HEK293 (cell line): ENCODE measurements at regions not wholly inside any gene's neighbourhood (a gene's known extent, or its start where the extent isn't known, plus 50 kb on each side); places are given as distances from the start of the nearest gene placed in this dataset.

Experiments used
- CTCF ChIA-PET: fragments of 350-600 bp; formaldehyde crosslinking; extraction: SDS; loops from one replicate; lab custom pipeline; 2021; ENCODE audit warnings: antibody characterized with exemption; lab: Yijun Ruan, JAX
- POLR2A ChIA-PET: fragments of 300-600 bp; formaldehyde crosslinking; extraction: SDS; loops from one replicate; lab custom pipeline; 2020; ENCODE audit warnings: antibody characterized with exemption, inconsistent platforms; lab: Yijun Ruan, JAX
- H3K27ac ChIP-seq: fragments of 200-500 bp; sonication (Bioruptor generic); 2 replicates; pipeline ENCODE4 v1.5.1; 2014; ENCODE audit warnings: low read depth, low read length, control low read depth, inconsistent platforms; ENCODE audit errors: extremely low read depth
- H3K36me3 ChIP-seq, 2 experiments: fragments of 200-500 bp in 1 of 2; sonication (Bioruptor generic) in 1 of 2; 1 replicate in 1 of 2; 2 replicates in 1 of 2; pipeline ENCODE4 v1.5.1; 2014 to 2017; ENCODE audit warnings: inconsistent platforms in 2 of 2, low read length in 2 of 2; ENCODE audit not compliant: control insufficient read depth in 2 of 2, insufficient read depth in 1 of 2
- H3K4me1 ChIP-seq: fragments of 200-500 bp; sonication (Bioruptor generic); 2 replicates; pipeline ENCODE4 v1.5.1; 2014; ENCODE audit warnings: mild to moderate bottlenecking, low read length, inconsistent platforms; ENCODE audit not compliant: control insufficient read depth, insufficient read depth
- H3K4me3 ChIP-seq: 2 replicates; pipeline ENCODE4 v1.5.1; 2011; ENCODE audit warnings: low read depth, mild to moderate bottlenecking, control low read depth, low read length, moderate library complexity
- H3K9me3 ChIP-seq: fragments of 200-500 bp; sonication (Bioruptor generic); 2 replicates; pipeline ENCODE4 v1.5.1; 2014; ENCODE audit warnings: low read depth, low read length, inconsistent platforms; ENCODE audit not compliant: control insufficient read depth, insufficient read depth
- HOXC10 ChIP-seq: sonication (generic); formaldehyde crosslinking; IDR thresholded peaks from 2 replicates; pipeline ENCODE4 v1.8.1; 2023; ENCODE audit warnings: mild to moderate bottlenecking, missing genetic modification reagents
- PRDM6 ChIP-seq: fragments of 450-650 bp; formaldehyde crosslinking; IDR thresholded peaks from 2 replicates; pipeline ENCODE4 v1.5.1; 2017; ENCODE audit warnings: missing biosample characterization, missing genetic modification characterization
- SCRT2 ChIP-seq: fragments of 450-650 bp; formaldehyde crosslinking; IDR thresholded peaks from 2 replicates; pipeline ENCODE4 v1.5.1; 2016; ENCODE audit warnings: missing biosample characterization, missing genetic modification characterization
- SP3 ChIP-seq: fragments of 450-650 bp; formaldehyde crosslinking; IDR thresholded peaks from 2 replicates; pipeline ENCODE4 v1.5.1; 2016; ENCODE audit warnings: missing biosample characterization, missing genetic modification characterization
- ZNF148 ChIP-seq: fragments of 450-650 bp; formaldehyde crosslinking; IDR thresholded peaks from 2 replicates; pipeline ENCODE4 v1.5.0; 2017; ENCODE audit warnings: missing biosample characterization, missing genetic modification characterization, borderline replicate concordance
- ZNF155 ChIP-seq: fragments of 450-650 bp; formaldehyde crosslinking; IDR thresholded peaks from 2 replicates; pipeline ENCODE4 v1.5.1; 2016; ENCODE audit warnings: missing biosample characterization, missing genetic modification characterization
- ZNF16 ChIP-seq: fragments of 450-650 bp; formaldehyde crosslinking; IDR thresholded peaks from 2 replicates; pipeline ENCODE4 v1.5.1; 2016; ENCODE audit warnings: low read depth, missing biosample characterization, missing genetic modification characterization
- ZNF248 ChIP-seq: fragments of 450-650 bp; formaldehyde crosslinking; IDR thresholded peaks from 2 replicates; pipeline ENCODE4 v1.5.1; 2017; ENCODE audit warnings: missing biosample characterization, missing genetic modification characterization
- ZNF302 ChIP-seq: fragments of 450-650 bp; formaldehyde crosslinking; IDR thresholded peaks from 2 replicates; pipeline ENCODE4 v1.5.1; 2016; ENCODE audit warnings: missing biosample characterization, missing genetic modification characterization, low read depth
- ZNF324 ChIP-seq: fragments of 450-650 bp; formaldehyde crosslinking; IDR thresholded peaks from 2 replicates; pipeline ENCODE4 v1.5.1; 2016; ENCODE audit warnings: missing biosample characterization, missing genetic modification characterization
- ZNF366 ChIP-seq: fragments of 450-650 bp; formaldehyde crosslinking; conservative IDR thresholded peaks from 2 replicates; pipeline ENCODE4 v1.5.1; 2016; ENCODE audit warnings: missing biosample characterization, missing genetic modification characterization
- ZNF426 ChIP-seq: fragments of 450-650 bp; formaldehyde crosslinking; IDR thresholded peaks from 2 replicates; pipeline ENCODE4 v1.5.1; 2017; ENCODE audit warnings: missing biosample characterization, missing genetic modification characterization, mild to moderate bottlenecking, inconsistent platforms, moderate library complexity
- ZNF529 ChIP-seq: fragments of 450-650 bp; formaldehyde crosslinking; IDR thresholded peaks from 2 replicates; pipeline ENCODE4 v1.5.1; 2017; ENCODE audit warnings: missing genetic modification characterization, missing biosample characterization; ENCODE audit not compliant: insufficient replicate concordance
- ZNF624 ChIP-seq: fragments of 450-650 bp; formaldehyde crosslinking; IDR thresholded peaks from 2 replicates; pipeline ENCODE4 v1.5.1; 2017; ENCODE audit warnings: missing biosample characterization, missing genetic modification characterization
- ZNF792 ChIP-seq: fragments of 450-650 bp; formaldehyde crosslinking; IDR thresholded peaks from 2 replicates; pipeline ENCODE4 v1.5.1; 2016; ENCODE audit warnings: missing biosample characterization, missing genetic modification characterization
- ZSCAN16 ChIP-seq: fragments of 450-650 bp; formaldehyde crosslinking; IDR thresholded peaks from 2 replicates; pipeline ENCODE4 v1.5.1; 2016; ENCODE audit warnings: missing biosample characterization, missing genetic modification characterization
- ZSCAN30 ChIP-seq: fragments of 450-650 bp; IDR thresholded peaks from 2 replicates; pipeline ENCODE4 v1.5.1; 2018; ENCODE audit warnings: missing biosample characterization, mild to moderate bottlenecking, missing genetic modification characterization, moderate library complexity
- TF ChIP-seq, protein P1 (sequence below): fragments of 450-650 bp; formaldehyde crosslinking; IDR thresholded peaks from 2 replicates; pipeline ENCODE4 v1.5.1; 2016; ENCODE audit warnings: missing biosample characterization, missing genetic modification characterization, low read depth
- TF ChIP-seq, protein P2 (sequence below): fragments of 450-650 bp; formaldehyde crosslinking; IDR thresholded peaks from 2 replicates; pipeline ENCODE4 v1.5.1; 2016; ENCODE audit warnings: missing biosample characterization, missing genetic modification characterization, borderline replicate concordance
- TF ChIP-seq, protein P3 (sequence below): fragments of 450-650 bp; formaldehyde crosslinking; optimal IDR thresholded peaks from 2 replicates; pipeline ENCODE3; 2016; ENCODE audit warnings: missing biosample characterization, mild to moderate bottlenecking, missing genetic modification characterization
- TF ChIP-seq, protein P4 (sequence below): fragments of 450-650 bp; IDR thresholded peaks from 2 replicates; pipeline ENCODE4 v1.5.1; 2018; ENCODE audit warnings: missing biosample characterization, missing genetic modification characterization

DNA sequence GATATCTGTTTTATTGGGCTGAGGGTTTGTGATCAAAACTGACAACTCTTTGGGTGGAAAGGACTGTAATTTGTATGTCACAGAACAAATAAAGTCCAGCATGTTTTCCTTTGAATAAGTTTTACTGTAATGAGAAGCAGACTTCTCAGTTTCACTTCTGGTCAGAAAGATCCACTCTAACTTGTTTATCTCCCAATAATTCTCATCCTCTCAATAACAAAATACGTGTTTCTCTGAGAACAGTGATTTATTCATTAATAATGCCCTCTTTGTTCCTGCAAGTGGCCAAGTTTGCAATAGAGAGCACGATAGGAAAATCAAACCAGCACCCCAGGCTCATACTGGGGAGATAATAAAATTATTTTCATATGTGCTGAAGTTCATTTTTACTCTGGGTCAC is 190.6 kb downstream of the CNTN3 start (continued):
- TF ChIP-seq ZNF792 (tag by site-specific recombination) (no peak), ZNF529 (tag by site-specific recombination) (no peak), PRDM6 (tag by site-specific recombination) (no peak), ZNF324 (tag by site-specific recombination) (no peak), ZNF366 (tag by site-specific recombination) (no peak), ZNF624 (no peak), ZSCAN30 (tag by site-specific recombination) (no peak), ZNF155 (tag by site-specific recombination) (no peak), ZNF16 (tag by site-specific recombination) (no peak), SP3 (tag by site-specific recombination) (no peak)
- TF ChIP-seq, protein P1, sequence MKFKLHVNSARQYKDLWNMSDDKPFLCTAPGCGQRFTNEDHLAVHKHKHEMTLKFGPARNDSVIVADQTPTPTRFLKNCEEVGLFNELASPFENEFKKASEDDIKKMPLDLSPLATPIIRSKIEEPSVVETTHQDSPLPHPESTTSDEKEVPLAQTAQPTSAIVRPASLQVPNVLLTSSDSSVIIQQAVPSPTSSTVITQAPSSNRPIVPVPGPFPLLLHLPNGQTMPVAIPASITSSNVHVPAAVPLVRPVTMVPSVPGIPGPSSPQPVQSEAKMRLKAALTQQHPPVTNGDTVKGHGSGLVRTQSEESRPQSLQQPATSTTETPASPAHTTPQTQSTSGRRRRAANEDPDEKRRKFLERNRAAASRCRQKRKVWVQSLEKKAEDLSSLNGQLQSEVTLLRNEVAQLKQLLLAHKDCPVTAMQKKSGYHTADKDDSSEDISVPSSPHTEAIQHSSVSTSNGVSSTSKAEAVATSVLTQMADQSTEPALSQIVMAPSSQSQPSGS (tag by site-specific recombination) = no peak
- TF ChIP-seq, protein P2, sequence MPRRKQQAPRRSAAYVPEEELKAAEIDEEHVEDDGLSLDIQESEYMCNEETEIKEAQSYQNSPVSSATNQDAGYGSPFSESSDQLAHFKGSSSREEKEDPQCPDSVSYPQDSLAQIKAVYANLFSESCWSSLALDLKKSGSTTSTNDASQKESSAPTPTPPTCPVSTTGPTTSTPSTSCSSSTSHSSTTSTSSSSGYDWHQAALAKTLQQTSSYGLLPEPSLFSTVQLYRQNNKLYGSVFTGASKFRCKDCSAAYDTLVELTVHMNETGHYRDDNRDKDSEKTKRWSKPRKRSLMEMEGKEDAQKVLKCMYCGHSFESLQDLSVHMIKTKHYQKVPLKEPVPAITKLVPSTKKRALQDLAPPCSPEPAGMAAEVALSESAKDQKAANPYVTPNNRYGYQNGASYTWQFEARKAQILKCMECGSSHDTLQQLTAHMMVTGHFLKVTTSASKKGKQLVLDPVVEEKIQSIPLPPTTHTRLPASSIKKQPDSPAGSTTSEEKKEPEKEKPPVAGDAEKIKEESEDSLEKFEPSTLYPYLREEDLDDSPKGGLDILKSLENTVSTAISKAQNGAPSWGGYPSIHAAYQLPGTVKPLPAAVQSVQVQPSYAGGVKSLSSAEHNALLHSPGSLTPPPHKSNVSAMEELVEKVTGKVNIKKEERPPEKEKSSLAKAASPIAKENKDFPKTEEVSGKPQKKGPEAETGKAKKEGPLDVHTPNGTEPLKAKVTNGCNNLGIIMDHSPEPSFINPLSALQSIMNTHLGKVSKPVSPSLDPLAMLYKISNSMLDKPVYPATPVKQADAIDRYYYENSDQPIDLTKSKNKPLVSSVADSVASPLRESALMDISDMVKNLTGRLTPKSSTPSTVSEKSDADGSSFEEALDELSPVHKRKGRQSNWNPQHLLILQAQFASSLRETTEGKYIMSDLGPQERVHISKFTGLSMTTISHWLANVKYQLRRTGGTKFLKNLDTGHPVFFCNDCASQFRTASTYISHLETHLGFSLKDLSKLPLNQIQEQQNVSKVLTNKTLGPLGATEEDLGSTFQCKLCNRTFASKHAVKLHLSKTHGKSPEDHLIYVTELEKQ = no peak

DNA sequence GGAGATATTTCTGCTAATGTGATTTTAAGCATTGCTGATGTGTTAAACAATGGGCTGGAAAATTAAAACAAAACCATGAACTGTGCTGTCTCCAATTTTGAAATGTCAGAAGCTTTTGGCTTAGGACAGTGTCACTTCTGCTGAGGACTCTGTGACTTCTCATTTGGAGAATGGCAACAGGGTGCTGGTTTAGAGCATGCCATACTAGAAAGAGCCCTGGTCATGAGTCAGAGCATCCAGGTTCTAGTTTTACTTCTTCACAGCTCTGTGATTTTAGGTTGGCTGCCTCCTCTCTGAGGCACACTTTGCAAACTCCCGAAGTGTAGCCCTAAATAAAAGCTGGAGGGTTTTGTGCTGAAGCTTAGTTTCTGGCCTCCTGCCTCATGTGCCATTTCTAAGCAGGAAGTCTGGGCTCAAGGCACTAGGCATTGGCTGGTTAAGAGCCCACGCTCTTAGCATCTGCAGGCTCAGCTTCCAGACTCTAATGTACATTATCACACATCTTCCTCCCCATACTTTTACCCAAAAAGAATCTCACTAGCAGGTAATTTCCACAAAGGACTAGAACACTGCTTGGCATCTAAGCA is 193.8 kb downstream of the CNTN3 start:
- ChIA-PET CTCF (no interaction called here), POLR2A (no interaction called here)
- Histone ChIP-seq H3K4me3 (no peak overlapping the region), H3K4me1 (no peaks in the 10 kb centered on the region), H3K36me3 (no peaks in the 10 kb centered on the region), H3K9me3 (no peaks in the 10 kb centered on the region), H3K27ac (no peak overlapping the region)
- TF ChIP-seq ZNF148 (tag by site-specific recombination) (no peak), ZSCAN16 (tag by site-specific recombination) (no peak), ZNF302 (tag by site-specific recombination) (no peak), HOXC10 (CRISPR knock-in tag) (no peak), ZNF426 (no peak), ZNF248 (tag by site-specific recombination) (no peak), SCRT2 (tag by site-specific recombination) (no peak)
- TF ChIP-seq, protein P3, sequence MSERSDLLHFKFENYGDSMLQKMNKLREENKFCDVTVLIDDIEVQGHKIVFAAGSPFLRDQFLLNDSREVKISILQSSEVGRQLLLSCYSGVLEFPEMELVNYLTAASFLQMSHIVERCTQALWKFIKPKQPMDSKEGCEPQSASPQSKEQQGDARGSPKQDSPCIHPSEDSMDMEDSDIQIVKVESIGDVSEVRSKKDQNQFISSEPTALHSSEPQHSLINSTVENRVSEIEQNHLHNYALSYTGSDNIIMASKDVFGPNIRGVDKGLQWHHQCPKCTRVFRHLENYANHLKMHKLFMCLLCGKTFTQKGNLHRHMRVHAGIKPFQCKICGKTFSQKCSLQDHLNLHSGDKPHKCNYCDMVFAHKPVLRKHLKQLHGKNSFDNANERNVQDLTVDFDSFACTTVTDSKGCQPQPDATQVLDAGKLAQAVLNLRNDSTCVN (tag by site-specific recombination) = no peak
- TF ChIP-seq, protein P4, sequence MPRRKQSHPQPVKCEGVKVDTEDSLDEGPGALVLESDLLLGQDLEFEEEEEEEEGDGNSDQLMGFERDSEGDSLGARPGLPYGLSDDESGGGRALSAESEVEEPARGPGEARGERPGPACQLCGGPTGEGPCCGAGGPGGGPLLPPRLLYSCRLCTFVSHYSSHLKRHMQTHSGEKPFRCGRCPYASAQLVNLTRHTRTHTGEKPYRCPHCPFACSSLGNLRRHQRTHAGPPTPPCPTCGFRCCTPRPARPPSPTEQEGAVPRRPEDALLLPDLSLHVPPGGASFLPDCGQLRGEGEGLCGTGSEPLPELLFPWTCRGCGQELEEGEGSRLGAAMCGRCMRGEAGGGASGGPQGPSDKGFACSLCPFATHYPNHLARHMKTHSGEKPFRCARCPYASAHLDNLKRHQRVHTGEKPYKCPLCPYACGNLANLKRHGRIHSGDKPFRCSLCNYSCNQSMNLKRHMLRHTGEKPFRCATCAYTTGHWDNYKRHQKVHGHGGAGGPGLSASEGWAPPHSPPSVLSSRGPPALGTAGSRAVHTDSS = no peak
- TF ChIP-seq, protein P1 (tag by site-specific recombination) = no peak
